ENCODE measurements at regions not wholly inside any gene's neighbourhood (a gene's known extent, or its start where the extent isn't known, plus 50 kb on each side); places are given as distances from the start of the nearest gene placed in this dataset.
"Not testable (repeated sequence)": the region's sequence is repeated elsewhere in the genome, so short reads cannot be mapped to it uniquely, and the experiment has no call there.

DNA sequence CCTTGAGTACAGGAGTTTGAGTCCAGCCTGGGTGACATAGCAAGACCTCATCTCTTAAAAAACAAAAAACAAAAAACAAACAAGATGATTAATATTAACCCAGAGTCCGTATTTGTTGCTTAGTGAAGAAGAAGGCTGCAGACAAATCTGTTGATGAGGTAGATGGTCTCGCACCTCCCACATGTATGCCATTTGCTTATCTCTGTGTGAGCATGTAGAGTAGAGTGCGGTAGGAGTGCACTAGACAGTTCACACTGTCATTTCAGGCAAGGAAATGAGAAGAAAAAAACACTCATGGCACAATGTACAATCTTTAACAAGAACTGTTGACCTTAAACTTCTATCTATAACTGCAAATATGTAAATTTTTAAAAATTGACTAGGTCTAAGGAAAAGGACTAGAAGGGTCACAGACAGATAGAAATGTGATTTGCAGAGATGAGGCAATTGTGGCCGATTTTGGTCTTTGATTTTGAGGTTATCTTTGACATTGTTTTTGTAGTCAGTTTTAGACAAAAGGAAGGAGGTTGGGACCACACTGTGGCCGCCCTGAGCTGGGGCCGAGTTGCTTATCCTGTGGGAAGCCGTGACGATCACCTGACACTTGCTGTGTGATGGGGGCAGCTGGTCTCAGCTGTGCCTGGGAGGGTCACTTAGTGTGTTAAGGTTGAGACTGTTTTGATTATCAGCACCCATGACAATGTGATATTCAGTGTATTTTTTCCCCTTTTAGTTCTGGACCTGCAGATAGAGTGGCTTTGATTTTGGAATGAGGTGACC is 127.2 kb downstream of the LAT start:
- 14% methylated on average over 8 of the region's 8 CpGs for WGBS (ENCODE audit: low lambda C conversion rate)
- intact Hi-C loops (cut with micrococcal nuclease; ENCODE audit: unreplicated experiment); H3K9me3 ChIP-seq (ENCODE audit: low read length); FAIRE-seq; H3K27ac ChIP-seq (ENCODE audit: extremely low read length, insufficient read depth, low read length); ATAC-seq; CTCF ChIA-PET (ENCODE audit: low intra/inter-chr PET ratio, low total read pairs); H4K20me1 ChIP-seq (ENCODE audit: insufficient read depth, low read length); H2AFZ ChIP-seq (ENCODE audit: low read length); H3K4me3 ChIP-seq (replicated peaks in 1 of 3; ENCODE audit: insufficient read depth in 1 of 3, low read depth in 2 of 3, low read length in 3 of 3); H3K79me2 ChIP-seq (ENCODE audit: insufficient read depth, low read length); BruUV-seq (replicated peaks); H3K4me2 ChIP-seq (ENCODE audit: low read depth, low read length); H3K9ac ChIP-seq (ENCODE audit: insufficient read depth, low read depth, low read length); DNase-seq (ENCODE audit: low spot score); H3K36me3 ChIP-seq (replicated peaks in 1 of 2; ENCODE audit: control insufficient read depth in 1 of 2, insufficient read depth in 2 of 2, low read length in 2 of 2); POLR2A ChIA-PET: not testable (repeated sequence)
- peaks cover 15% of the 10 kb centered on the region for H3K4me1 ChIP-seq (ENCODE audit: insufficient read depth, low read length)
- in situ Hi-C loops (cut with HindIII; ENCODE audit: extremely low pct_ligation_motif_present, low pct_unique_long_range_greater_than_20kb): loop anchor here (10.0 to 25.0 kb wide), 2 partner anchors 100 to 143 kb away; no protein-coding TSS in a partner anchor
- H3K27me3 ChIP-seq (ENCODE audit: control insufficient read depth in 1 of 2, insufficient read depth in 2 of 2, low read length in 2 of 2): peaks cover 2 to 26% of the 10 kb centered on the region in 2 experiments; a peak in 3 of 5 replicates

DNA sequence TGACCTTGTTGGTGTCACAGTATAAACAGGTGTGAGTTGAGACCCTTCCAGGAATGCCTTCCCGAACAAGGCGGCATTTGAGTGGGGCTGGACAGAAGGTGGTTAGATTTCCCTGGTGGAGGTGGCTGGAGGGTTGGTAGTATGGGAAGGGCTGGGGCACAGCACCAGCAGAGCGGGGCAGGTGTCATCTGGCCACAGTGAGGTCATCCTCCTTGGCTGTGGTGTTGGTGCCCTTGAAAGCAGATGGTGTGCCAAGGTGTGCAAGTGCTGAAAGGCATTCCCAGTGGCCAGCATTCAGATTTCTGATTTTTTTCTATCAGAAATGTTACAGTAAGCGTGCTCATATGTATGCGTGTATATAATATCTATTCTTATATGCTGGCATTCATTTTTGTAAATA is 126.6 kb downstream of the LAT start:
- POLR2A ChIA-PET: no interaction called here
- H2AFZ ChIP-seq (ENCODE audit: low read length): no peak overlapping the region
- no peak overlapping the region for H3K4me2 ChIP-seq (ENCODE audit: low read depth, low read length)
- no peak overlapping the region for H3K27ac ChIP-seq (ENCODE audit: extremely low read length, insufficient read depth, low read length)
- H3K4me3 ChIP-seq (replicated peaks in 1 of 3; ENCODE audit: insufficient read depth in 1 of 3, low read depth in 2 of 3, low read length in 3 of 3): no peak overlapping the region
- no peak for FAIRE-seq
- H4K20me1 ChIP-seq (ENCODE audit: insufficient read depth, low read length): no peaks in the 10 kb centered on the region
- intact Hi-C loops (cut with micrococcal nuclease; ENCODE audit: unreplicated experiment): no loop called here
- H3K27me3 ChIP-seq (ENCODE audit: control insufficient read depth in 1 of 2, insufficient read depth in 2 of 2, low read length in 2 of 2): peaks cover 2 to 33% of the 10 kb centered on the region in 2 experiments; a peak in 3 of 5 replicates
- no peaks in the 10 kb centered on the region for H3K9me3 ChIP-seq (ENCODE audit: low read length)
- peaks cover 15% of the 10 kb centered on the region for H3K4me1 ChIP-seq (ENCODE audit: insufficient read depth, low read length)
- no peak for DNase-seq (ENCODE audit: low spot score)
- WGBS (ENCODE audit: low lambda C conversion rate): 40% methylated on average over 5 of the region's 5 CpGs
- H3K36me3 ChIP-seq (replicated peaks in 1 of 2; ENCODE audit: control insufficient read depth in 1 of 2, insufficient read depth in 2 of 2, low read length in 2 of 2): no peaks in the 10 kb centered on the region
- CTCF ChIA-PET (ENCODE audit: low intra/inter-chr PET ratio, low total read pairs): no interaction called here
- H3K9ac ChIP-seq (ENCODE audit: insufficient read depth, low read depth, low read length): no peak overlapping the region
- no peaks in the 10 kb centered on the region for H3K79me2 ChIP-seq (ENCODE audit: insufficient read depth, low read length)
- in situ Hi-C loops (cut with HindIII; ENCODE audit: extremely low pct_ligation_motif_present, low pct_unique_long_range_greater_than_20kb): loop anchor here (10.0 to 25.0 kb wide), 2 partner anchors 101 to 143 kb away; no protein-coding TSS in a partner anchor
- no peak for ATAC-seq
- BruUV-seq (replicated peaks): no TSS peak
- TF ChIP-seq CCAR2 (optimal IDR thresholded peaks at IDR 0.05; ENCODE audit: low read depth, low read length) (no peak), ZBTB3 (CRISPR knock-in tag; IDR thresholded peaks at IDR 0.05; ENCODE audit: borderline replicate concordance, low read depth) (no peak), POGZ (CRISPR knock-in tag; IDR thresholded peaks at IDR 0.05) (no peak), CC2D1A (CRISPR knock-in tag; IDR thresholded peaks at IDR 0.05) (no peak), KLF6 (CRISPR knock-in tag; IDR thresholded peaks at IDR 0.05) (no peak), TBX2 (CRISPR knock-in tag; IDR thresholded peaks at IDR 0.05; ENCODE audit: borderline replicate concordance) (no peak), ZBTB14 (CRISPR knock-in tag; IDR thresholded peaks at IDR 0.05) (no peak), SRY (CRISPR knock-in tag; IDR thresholded peaks at IDR 0.05) (no peak), KDM3A (CRISPR knock-in tag; IDR thresholded peaks at IDR 0.05; ENCODE audit: low read depth) (no peak), SMARCC2 (IDR thresholded peaks at IDR 0.05) (no peak), KLF13 (CRISPR knock-in tag; IDR thresholded peaks at IDR 0.05) (no peak), LCORL (IDR thresholded peaks at IDR 0.05) (no peak), LCORL (CRISPR knock-in tag; IDR thresholded peaks at IDR 0.05) (no peak)
- TF ChIP-seq, protein P1, sequence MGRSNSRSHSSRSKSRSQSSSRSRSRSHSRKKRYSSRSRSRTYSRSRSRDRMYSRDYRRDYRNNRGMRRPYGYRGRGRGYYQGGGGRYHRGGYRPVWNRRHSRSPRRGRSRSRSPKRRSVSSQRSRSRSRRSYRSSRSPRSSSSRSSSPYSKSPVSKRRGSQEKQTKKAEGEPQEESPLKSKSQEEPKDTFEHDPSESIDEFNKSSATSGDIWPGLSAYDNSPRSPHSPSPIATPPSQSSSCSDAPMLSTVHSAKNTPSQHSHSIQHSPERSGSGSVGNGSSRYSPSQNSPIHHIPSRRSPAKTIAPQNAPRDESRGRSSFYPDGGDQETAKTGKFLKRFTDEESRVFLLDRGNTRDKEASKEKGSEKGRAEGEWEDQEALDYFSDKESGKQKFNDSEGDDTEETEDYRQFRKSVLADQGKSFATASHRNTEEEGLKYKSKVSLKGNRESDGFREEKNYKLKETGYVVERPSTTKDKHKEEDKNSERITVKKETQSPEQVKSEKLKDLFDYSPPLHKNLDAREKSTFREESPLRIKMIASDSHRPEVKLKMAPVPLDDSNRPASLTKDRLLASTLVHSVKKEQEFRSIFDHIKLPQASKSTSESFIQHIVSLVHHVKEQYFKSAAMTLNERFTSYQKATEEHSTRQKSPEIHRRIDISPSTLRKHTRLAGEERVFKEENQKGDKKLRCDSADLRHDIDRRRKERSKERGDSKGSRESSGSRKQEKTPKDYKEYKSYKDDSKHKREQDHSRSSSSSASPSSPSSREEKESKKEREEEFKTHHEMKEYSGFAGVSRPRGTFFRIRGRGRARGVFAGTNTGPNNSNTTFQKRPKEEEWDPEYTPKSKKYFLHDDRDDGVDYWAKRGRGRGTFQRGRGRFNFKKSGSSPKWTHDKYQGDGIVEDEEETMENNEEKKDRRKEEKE (IDR thresholded peaks at IDR 0.05): no peak
- TF ChIP-seq, protein P2, sequence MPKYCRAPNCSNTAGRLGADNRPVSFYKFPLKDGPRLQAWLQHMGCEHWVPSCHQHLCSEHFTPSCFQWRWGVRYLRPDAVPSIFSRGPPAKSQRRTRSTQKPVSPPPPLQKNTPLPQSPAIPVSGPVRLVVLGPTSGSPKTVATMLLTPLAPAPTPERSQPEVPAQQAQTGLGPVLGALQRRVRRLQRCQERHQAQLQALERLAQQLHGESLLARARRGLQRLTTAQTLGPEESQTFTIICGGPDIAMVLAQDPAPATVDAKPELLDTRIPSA (CRISPR knock-in tag; IDR thresholded peaks at IDR 0.05; ENCODE audit: borderline replicate concordance): no peak

Measured in HepG2 (cell line).